OCI-LY7 (cell line): ENCODE measurements at regions not wholly inside any gene's neighbourhood (a gene's known extent, or its start where the extent isn't known, plus 50 kb on each side); places are given as distances from the start of the nearest gene placed in this dataset.

Experiments used
- BruUV-seq: library from RNA; stranded (reverse); fragments of 400-500 nt; replicated peaks from 2 replicates; lab custom pipeline; 2021; lab: Mats Ljungman, UMichigan
- CTCF ChIA-PET: fragments of 300-600 bp; sonication (Branson Sonifier 250); formaldehyde crosslinking; loops from one replicate; lab custom pipeline; 2022; ENCODE audit warnings: antibody characterized with exemption; ENCODE audit not compliant: unreplicated experiment; lab: Charles Lee
- POLR2A ChIA-PET: fragments of 300-600 bp; sonication (Branson Sonifier 250); formaldehyde crosslinking; loops from one replicate; lab custom pipeline; 2022; ENCODE audit warnings: antibody characterized with exemption; lab: Charles Lee
- DNase-seq: peaks from one replicate; pipeline ENCODE4 v3.0.0-alpha.2; 2015; ENCODE audit warnings: low spot score
- H2AFZ ChIP-seq: fragments of 200-600 bp; sonication (generic), shearing (Covaris generic); 2 replicates; pipeline ENCODE4 v1.6.1; 2014; ENCODE audit warnings: mild to moderate bottlenecking, antibody characterized with exemption, low read length, moderate library complexity
- H3K27ac ChIP-seq: fragments of 200-600 bp; sonication (generic); 2 replicates; pipeline ENCODE4 v1.5.1; 2014; ENCODE audit warnings: mixed run types, low read depth, mild to moderate bottlenecking, moderate library complexity, low read length, inconsistent platforms; ENCODE audit not compliant: poor library complexity, severe bottlenecking
- H3K36me3 ChIP-seq: fragments of 200-600 bp; sonication (generic); 2 replicates; pipeline ENCODE4 v1.6.1; 2014; ENCODE audit warnings: mild to moderate bottlenecking, antibody characterized with exemption, low read length, moderate library complexity, mixed read lengths; ENCODE audit not compliant: insufficient read depth
- H3K4me1 ChIP-seq: fragments of 200-600 bp; sonication (generic); 2 replicates; pipeline ENCODE4 v1.5.1; 2014; ENCODE audit warnings: mild to moderate bottlenecking, low read length; ENCODE audit not compliant: insufficient read depth, poor library complexity, severe bottlenecking
- H3K4me2 ChIP-seq: fragments of 200-600 bp; sonication (generic); 2 replicates; pipeline ENCODE4 v1.6.1; 2014; ENCODE audit warnings: mild to moderate bottlenecking, low read length
- H3K4me3 ChIP-seq: fragments of 200-600 bp; sonication (generic); 2 replicates; pipeline ENCODE4 v1.5.1; 2014; ENCODE audit warnings: mild to moderate bottlenecking, low read depth, low read length; ENCODE audit not compliant: poor library complexity, severe bottlenecking
- H3K79me2 ChIP-seq: fragments of 200-600 bp; sonication (generic); 2 replicates; pipeline ENCODE4 v1.6.1; 2016; ENCODE audit warnings: low read depth, mild to moderate bottlenecking, low read length, moderate library complexity, mixed read lengths; ENCODE audit not compliant: insufficient read depth
- H3K9me2 ChIP-seq: fragments of 200-600 bp; sonication (generic); 2 replicates; pipeline ENCODE4 v1.6.1; 2016; ENCODE audit warnings: mild to moderate bottlenecking, low read length, mixed read lengths; ENCODE audit not compliant: insufficient read depth
- H3K9me3 ChIP-seq: fragments of 200-600 bp; sonication (generic); 2 replicates; pipeline ENCODE4 v1.6.1; 2014; ENCODE audit warnings: mild to moderate bottlenecking, mixed run types, low read length, mixed read lengths
- H4K20me1 ChIP-seq: fragments of 200-600 bp; sonication (generic); 2 replicates; pipeline ENCODE4 v1.6.1; 2014; ENCODE audit warnings: mild to moderate bottlenecking, antibody characterized with exemption, low read length, moderate library complexity, mixed read lengths; ENCODE audit not compliant: insufficient read depth
- CTCF ChIP-seq: fragments of 200-600 bp; sonication (generic); conservative IDR thresholded peaks from 2 replicates; pipeline ENCODE4 v1.5.1; 2014; ENCODE audit warnings: mild to moderate bottlenecking, antibody characterized with exemption, low read length, moderate library complexity, mixed read lengths
- EZH2phosphoT487 ChIP-seq: fragments of 200-600 bp; sonication (generic); IDR thresholded peaks from 2 replicates; pipeline ENCODE4 v1.6.1; 2018; ENCODE audit warnings: low read depth, borderline replicate concordance, mild to moderate bottlenecking, mixed run types, antibody characterized with exemption, low read length, moderate library complexity, mixed read lengths
- intact Hi-C: fragments of 100-400 bp; cut with micrococcal nuclease; formaldehyde crosslinking; loops from one replicate; pipeline ENCODE4 v1.10.0; 2022; ENCODE audit not compliant: unreplicated experiment

DNA sequence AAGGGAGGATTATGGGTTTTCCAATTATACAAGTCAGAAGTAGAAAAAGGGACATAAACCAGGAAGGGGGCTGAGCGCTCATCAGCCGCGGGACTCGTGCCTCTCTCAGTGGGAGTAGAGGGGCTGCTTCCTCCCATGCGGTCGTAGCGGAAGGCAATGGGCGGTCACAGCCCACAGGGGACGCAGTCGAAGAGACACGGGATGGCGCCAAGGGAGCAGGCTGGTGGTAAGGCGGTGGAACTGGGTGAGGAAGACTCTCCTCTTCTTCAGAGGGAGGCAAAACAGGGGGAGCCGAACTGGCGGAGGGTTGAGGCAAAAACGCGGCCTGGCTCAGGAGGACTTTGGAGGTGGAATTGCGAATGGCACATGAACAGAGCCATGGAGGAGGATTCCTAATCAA, 677.7 kb downstream of the TMEM121 start:
- ChIA-PET POLR2A (no interaction called here), CTCF (no interaction called here)
- no peak overlapping the region for H2AFZ ChIP-seq
- H3K4me2 ChIP-seq = no peak overlapping the region
- intact Hi-C loops = no loop called here
- H3K4me3 ChIP-seq = no peak overlapping the region
- H3K27ac ChIP-seq = no peak overlapping the region
- no peak for TF ChIP-seq EZH2phosphoT487
- TF ChIP-seq CTCF = no peak
- no TSS peak for BruUV-seq
- peaks cover 4% of the 10 kb centered on the region for H3K36me3 ChIP-seq
- no peaks in the 10 kb centered on the region for H3K4me1 ChIP-seq
- H3K9me2 ChIP-seq = no peaks in the 10 kb centered on the region
- no peak for DNase-seq
- H4K20me1 ChIP-seq = no peaks in the 10 kb centered on the region
- H3K79me2 ChIP-seq = no peaks in the 10 kb centered on the region
- no peaks in the 10 kb centered on the region for H3K9me3 ChIP-seq

DNA sequence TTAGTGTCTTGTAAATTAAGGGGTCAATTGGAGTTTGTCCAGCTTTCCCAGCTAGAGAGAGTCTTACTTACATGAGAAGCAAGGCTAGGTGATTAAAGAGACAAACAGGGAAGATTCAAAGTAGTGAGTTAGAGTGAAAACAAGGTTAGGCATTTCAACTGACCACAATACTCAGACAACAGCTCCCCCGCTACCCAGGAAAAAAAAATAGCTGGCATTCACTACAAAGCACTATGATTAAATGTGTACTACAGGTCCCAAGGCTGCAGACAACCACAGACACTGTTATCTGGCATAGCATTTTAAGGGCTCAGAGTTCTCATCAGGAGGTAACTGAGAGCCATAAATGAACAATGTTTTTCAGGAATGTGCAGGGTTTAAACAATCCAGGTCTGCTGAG, 680.9 kb downstream of the TMEM121 start:
- Histone ChIP-seq H3K4me3 (no peak overlapping the region), H4K20me1 (no peaks in the 10 kb centered on the region), H3K4me1 (peaks cover 23% of the 10 kb centered on the region), H2AFZ (no peak overlapping the region), H3K36me3 (no peaks in the 10 kb centered on the region), H3K4me2 (no peak overlapping the region), H3K27ac (no peak overlapping the region), H3K9me2 (no peaks in the 10 kb centered on the region), H3K9me3 (no peaks in the 10 kb centered on the region), H3K79me2 (no peaks in the 10 kb centered on the region)
- BruUV-seq = no TSS peak
- ChIA-PET CTCF (no interaction called here), POLR2A (no interaction called here)
- TF ChIP-seq CTCF (no peak), EZH2phosphoT487 (no peak)
- intact Hi-C loops = no loop called here
- no peak for DNase-seq

GRCh38 chr14:106208794-106209193, 682.4 kb downstream of the TMEM121 start:
- Histone ChIP-seq H2AFZ (no peak overlapping the region), H4K20me1 (no peaks in the 10 kb centered on the region), H3K36me3 (no peaks in the 10 kb centered on the region), H3K79me2 (no peaks in the 10 kb centered on the region), H3K27ac (no peak overlapping the region), H3K4me3 (no peak overlapping the region), H3K9me2 (no peaks in the 10 kb centered on the region), H3K4me2 (no peak overlapping the region), H3K9me3 (no peaks in the 10 kb centered on the region), H3K4me1 (peaks cover 23% of the 10 kb centered on the region)
- ChIA-PET CTCF (no interaction called here), POLR2A (no interaction called here)
- TF ChIP-seq CTCF (no peak), EZH2phosphoT487 (no peak)
- no peak for DNase-seq
- no TSS peak for BruUV-seq
- intact Hi-C loops = no loop called here
